GM23248 (cell line): ENCODE measurements at regions not wholly inside any gene's neighbourhood (a gene's known extent, or its start where the extent isn't known, plus 50 kb on each side); places are given as distances from the start of the nearest gene placed in this dataset.

ENCODE experiments used
- EZH2 ChIP-seq: fragments of 200-600 bp; sonication (generic); IDR thresholded peaks from 2 replicates; pipeline ENCODE4 v1.6.1; 2018; ENCODE audit warnings: antibody characterized with exemption, mild to moderate bottlenecking; ENCODE audit not compliant: insufficient read depth, poor library complexity, severe bottlenecking
- EZH2phosphoT487 ChIP-seq: fragments of 200-600 bp; sonication (generic); IDR thresholded peaks from 2 replicates; pipeline ENCODE4 v1.6.1; 2018; ENCODE audit warnings: antibody characterized with exemption, moderate library complexity, mild to moderate bottlenecking, low read depth; ENCODE audit not compliant: insufficient read depth

- TF ChIP-seq EZH2 (no peak), EZH2phosphoT487 (no peak)
Measured at GRCh38 chr9:73838871-73839270, 658.3 kb upstream of the RORB start.
